Activated naive CD4-positive, alpha-beta T cell (primary cell): ENCODE measurements at regions not wholly inside any gene's neighbourhood (a gene's known extent, or its start where the extent isn't known, plus 50 kb on each side); places are given as distances from the start of the nearest gene placed in this dataset.
A peak's percentile ranks its signal among the peaks of the same experiment; 100 is the strongest.

Source experiments
- DNase-seq, 4 experiments: peaks; one replicate each; lab custom pipeline; 2025; lab: John Stamatoyannopoulos, UW

GRCh38 chr11:113553915-113554314, 78.7 kb upstream of the DRD2 start:
- no peak for DNase-seq

- no peak for DNase-seq
Observed at GRCh38 chr11:113553235-113553634, 78.0 kb upstream of the DRD2 start.

- DNase-seq, result no peak
Observed at GRCh38 chr11:113552271-113552670, 77.1 kb upstream of the DRD2 start.

GRCh38 chr11:113551645-113552044, 76.4 kb upstream of the DRD2 start:
- DNase-seq, result no peak

- no peak for DNase-seq
Observed at GRCh38 chr11:113549611-113550578, 74.7 kb upstream of the DRD2 start.

- no peak for DNase-seq
Observed at GRCh38 chr11:113549061-113549460, 73.9 kb upstream of the DRD2 start.

- DNase-seq, result no peak
Observed at GRCh38 chr11:113547739-113548138, 72.5 kb upstream of the DRD2 start.

GRCh38 chr11:113546757-113547507, 71.7 kb upstream of the DRD2 start:
- no peak for DNase-seq

- DNase-seq, result no peak
Observed at GRCh38 chr11:113542420-113542819, 67.2 kb upstream of the DRD2 start.

- no peak for DNase-seq
Observed at GRCh38 chr11:113540416-113541330, 65.5 kb upstream of the DRD2 start.

- no peak for DNase-seq
Observed at GRCh38 chr11:113538451-113539412, 63.5 kb upstream of the DRD2 start.

- DNase-seq, result no peak
Observed at GRCh38 chr11:113534625-113535024, 59.4 kb upstream of the DRD2 start.

- DNase-seq, result no peak
Observed at GRCh38 chr11:113533425-113533698, 58.2 kb upstream of the DRD2 start.

GRCh38 chr11:113532697-113533424, 57.7 kb upstream of the DRD2 start:
- DNase-seq, result peak in 2 of 4 experiments; percentile 9 to 28

GRCh38 chr11:113531575-113532451, 56.6 kb upstream of the DRD2 start:
- DNase-seq, result no peak

GRCh38 chr11:113531083-113531482, 55.9 kb upstream of the DRD2 start:
- no peak for DNase-seq

- no peak for DNase-seq
Observed at GRCh38 chr11:113529606-113530005, 54.4 kb upstream of the DRD2 start.

- no peak for DNase-seq
Observed at GRCh38 chr11:113528982-113529381, 53.8 kb upstream of the DRD2 start.

- DNase-seq, result no peak
Observed at GRCh38 chr11:113526521-113526920, 51.3 kb upstream of the DRD2 start.
